Fibroblast of upper back skin (primary cell): ENCODE measurements at regions not wholly inside any gene's neighbourhood (a gene's known extent, or its start where the extent isn't known, plus 50 kb on each side); places are given as distances from the start of the nearest gene placed in this dataset.

ENCODE experiments used
- DNase-seq: peaks from one replicate; pipeline ENCODE4 v3.0.0-alpha.2; 2013

GRCh38 chr2:156083763-156084493 is 248.6 kb downstream of the NR4A2 start:
- DNase-seq: no peak

GRCh38 chr2:156079845-156080244 is 252.7 kb downstream of the NR4A2 start:
- DNase-seq: no peak

- no peak for DNase-seq
Observed at GRCh38 chr2:156077041-156077742, 255.3 kb downstream of the NR4A2 start.

- no peak for DNase-seq
Observed at GRCh38 chr2:156065912-156066311, 266.6 kb downstream of the NR4A2 start.

- DNase-seq: no peak
Observed at GRCh38 chr2:156064540-156064939, 268.0 kb downstream of the NR4A2 start.

GRCh38 chr2:156057647-156058046 is 274.9 kb downstream of the NR4A2 start:
- no peak for DNase-seq

- no peak for DNase-seq
Observed at GRCh38 chr2:156054983-156055382, 277.5 kb downstream of the NR4A2 start.

- no peak for DNase-seq
Observed at GRCh38 chr2:156046900-156047299, 285.6 kb downstream of the NR4A2 start.

- DNase-seq: no peak
Observed at GRCh38 chr2:156042895-156043294, 289.6 kb downstream of the NR4A2 start.

- no peak for DNase-seq
Observed at GRCh38 chr2:156038021-156038420, 294.5 kb downstream of the NR4A2 start.

GRCh38 chr2:156037482-156037881 is 295.0 kb downstream of the NR4A2 start:
- no peak for DNase-seq

- DNase-seq: no peak
Observed at GRCh38 chr2:156031121-156031520, 301.4 kb downstream of the NR4A2 start.

GRCh38 chr2:156023229-156023869 is 309.2 kb downstream of the NR4A2 start:
- no peak for DNase-seq

GRCh38 chr2:156021146-156022040 is 311.1 kb downstream of the NR4A2 start:
- no peak for DNase-seq

GRCh38 chr2:156019341-156019740 is 313.2 kb downstream of the NR4A2 start:
- no peak for DNase-seq

GRCh38 chr2:156017341-156017885 is 315.1 kb downstream of the NR4A2 start:
- DNase-seq: no peak

- no peak for DNase-seq
Observed at GRCh38 chr2:156009293-156009692, 323.2 kb downstream of the NR4A2 start.

- no peak for DNase-seq
Observed at GRCh38 chr2:156006721-156007618, 325.6 kb downstream of the NR4A2 start.

- no peak for DNase-seq
Observed at GRCh38 chr2:156005999-156006712, 326.4 kb downstream of the NR4A2 start.

- DNase-seq: no peak
Observed at GRCh38 chr2:156005531-156005930, 327.0 kb downstream of the NR4A2 start.

- DNase-seq: no peak
Observed at GRCh38 chr2:156004459-156004858, 328.1 kb downstream of the NR4A2 start.
